ENCODE measurements at regions not wholly inside any gene's neighbourhood (a gene's known extent, or its start where the extent isn't known, plus 50 kb on each side); places are given as distances from the start of the nearest gene placed in this dataset.

GRCh38 chr2:33893824-33894223, 294.7 kb upstream of the FAM98A start:
- ATAC-seq (no peak), DNase-seq (ENCODE audit: low spot score) (no peak)
- Mint-ChIP-seq H3K4me3 (no peak overlapping the region), H3K27ac (no peak overlapping the region), H3K9me3 (peaks cover 26% of the 10 kb centered on the region), H3K27me3 (ENCODE audit: low read depth) (no peaks in the 10 kb centered on the region; the same call in 1 of the 2 replicates), H3K36me3 (no peaks in the 10 kb centered on the region), H3K4me1 (peaks cover 13% of the 10 kb centered on the region)
- ChIA-PET CTCF (no interaction called here), POLR2A (no interaction called here)
- TF ChIP-seq FOXK1 (CRISPR knock-in tag; IDR thresholded peaks at IDR 0.05) (no peak), ATF3 (CRISPR knock-in tag; conservative IDR thresholded peaks at IDR 0.05) (no peak), USF2 (CRISPR knock-in tag; IDR thresholded peaks at IDR 0.05) (no peak), ATF2 (CRISPR knock-in tag; IDR thresholded peaks at IDR 0.05; ENCODE audit: borderline replicate concordance, low read depth) (no peak), FOXJ3 (CRISPR knock-in tag; IDR thresholded peaks at IDR 0.05; ENCODE audit: borderline replicate concordance) (no peak)

- TF ChIP-seq SOX15 (CRISPR knock-in tag; IDR thresholded peaks at IDR 0.05) (no peak), OVOL2 (CRISPR knock-in tag; IDR thresholded peaks at IDR 0.05; ENCODE audit: borderline replicate concordance) (no peak), ATF1 (CRISPR knock-in tag; IDR thresholded peaks at IDR 0.05) (no peak), NFE2L1 (CRISPR knock-in tag; IDR thresholded peaks at IDR 0.05) (no peak), ZNF512 (CRISPR knock-in tag; IDR thresholded peaks at IDR 0.05; ENCODE audit: borderline replicate concordance) (no peak), ZNF671 (CRISPR knock-in tag; IDR thresholded peaks at IDR 0.05) (no peak), ZNF396 (CRISPR knock-in tag; IDR thresholded peaks at IDR 0.05; ENCODE audit: borderline replicate concordance) (no peak), IRF2 (CRISPR knock-in tag; IDR thresholded peaks at IDR 0.05; ENCODE audit: borderline replicate concordance, low read depth) (no peak), MXD4 (CRISPR knock-in tag; IDR thresholded peaks at IDR 0.05; ENCODE audit: borderline replicate concordance) (no peak), ZNF281 (CRISPR knock-in tag; IDR thresholded peaks at IDR 0.05) (no peak), ETV6 (CRISPR knock-in tag; IDR thresholded peaks at IDR 0.05) (no peak), FOXP1 (CRISPR knock-in tag; IDR thresholded peaks at IDR 0.05; ENCODE audit: borderline replicate concordance) (no peak), ATF6 (CRISPR knock-in tag; IDR thresholded peaks at IDR 0.05) (no peak), MAX (CRISPR knock-in tag; IDR thresholded peaks at IDR 0.05) (no peak), ESRRA (CRISPR knock-in tag; IDR thresholded peaks at IDR 0.05; ENCODE audit: borderline replicate concordance) (no peak), ZNF121 (CRISPR knock-in tag; IDR thresholded peaks at IDR 0.05) (no peak), E2F1 (CRISPR knock-in tag; IDR thresholded peaks at IDR 0.05) (no peak), CBFB (CRISPR knock-in tag; IDR thresholded peaks at IDR 0.05; ENCODE audit: low read depth) (no peak), ERG (CRISPR knock-in tag; IDR thresholded peaks at IDR 0.05) (no peak)
- Mint-ChIP-seq H3K9me3 (peaks cover 22% of the 10 kb centered on the region), H3K36me3 (no peaks in the 10 kb centered on the region), H3K27me3 (ENCODE audit: low read depth) (no peaks in the 10 kb centered on the region; the same call in 1 of the 2 replicates), H3K4me3 (no peak overlapping the region), H3K4me1 (peaks cover 9% of the 10 kb centered on the region), H3K27ac (no peak overlapping the region)
- CTCF ChIA-PET, result no interaction called here
- POLR2A ChIA-PET, result no interaction called here
- no peak for ATAC-seq
- no peak for DNase-seq (ENCODE audit: low spot score)
Observed at GRCh38 chr2:33891616-33892015, 292.5 kb upstream of the FAM98A start.

Data from WTC11 (cell line).